22Rv1 (cell line): ENCODE measurements at regions not wholly inside any gene's neighbourhood (a gene's known extent, or its start where the extent isn't known, plus 50 kb on each side); places are given as distances from the start of the nearest gene placed in this dataset.
"Not testable (repeated sequence)": the region's sequence is repeated elsewhere in the genome, so short reads cannot be mapped to it uniquely, and the experiment has no call there.

Experiments used
- ZFX ChIP-seq: fragments of 450-650 bp; IDR thresholded peaks from 2 replicates; pipeline ENCODE4 v1.6.1; 2017; ENCODE audit warnings: antibody characterized with exemption, borderline replicate concordance
- TF ChIP-seq, protein P1 (sequence below): fragments of 450-650 bp; IDR thresholded peaks from 2 replicates; pipeline ENCODE4 v1.5.1; 2017; ENCODE audit warnings: mild to moderate bottlenecking

DNA sequence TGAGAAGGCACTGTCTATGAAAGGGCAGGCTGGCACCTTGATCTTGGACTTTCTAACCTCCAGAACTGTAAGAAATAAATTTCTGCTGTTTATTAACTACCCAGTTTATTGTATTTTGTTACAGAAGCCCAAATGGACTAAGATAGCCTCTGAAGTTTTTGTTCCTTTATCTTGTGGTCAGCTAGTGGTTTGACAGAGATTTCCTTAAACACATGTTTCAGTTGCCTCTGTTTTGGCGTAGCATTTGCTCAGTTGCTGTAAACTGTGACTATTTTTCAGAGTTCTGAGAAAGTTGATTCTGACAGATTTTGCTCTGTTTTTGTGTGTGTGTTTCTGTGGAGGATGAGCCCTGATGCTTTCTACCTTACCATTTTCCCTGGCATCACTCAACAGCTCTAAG lies 119.0 kb downstream of the SPATA31A1 start:
- TF ChIP-seq, protein P1, sequence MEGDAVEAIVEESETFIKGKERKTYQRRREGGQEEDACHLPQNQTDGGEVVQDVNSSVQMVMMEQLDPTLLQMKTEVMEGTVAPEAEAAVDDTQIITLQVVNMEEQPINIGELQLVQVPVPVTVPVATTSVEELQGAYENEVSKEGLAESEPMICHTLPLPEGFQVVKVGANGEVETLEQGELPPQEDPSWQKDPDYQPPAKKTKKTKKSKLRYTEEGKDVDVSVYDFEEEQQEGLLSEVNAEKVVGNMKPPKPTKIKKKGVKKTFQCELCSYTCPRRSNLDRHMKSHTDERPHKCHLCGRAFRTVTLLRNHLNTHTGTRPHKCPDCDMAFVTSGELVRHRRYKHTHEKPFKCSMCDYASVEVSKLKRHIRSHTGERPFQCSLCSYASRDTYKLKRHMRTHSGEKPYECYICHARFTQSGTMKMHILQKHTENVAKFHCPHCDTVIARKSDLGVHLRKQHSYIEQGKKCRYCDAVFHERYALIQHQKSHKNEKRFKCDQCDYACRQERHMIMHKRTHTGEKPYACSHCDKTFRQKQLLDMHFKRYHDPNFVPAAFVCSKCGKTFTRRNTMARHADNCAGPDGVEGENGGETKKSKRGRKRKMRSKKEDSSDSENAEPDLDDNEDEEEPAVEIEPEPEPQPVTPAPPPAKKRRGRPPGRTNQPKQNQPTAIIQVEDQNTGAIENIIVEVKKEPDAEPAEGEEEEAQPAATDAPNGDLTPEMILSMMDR = not testable (repeated sequence)
- TF ChIP-seq ZFX = not testable (repeated sequence)
